NB4 (cell line): ENCODE measurements at regions not wholly inside any gene's neighbourhood (a gene's known extent, or its start where the extent isn't known, plus 50 kb on each side); places are given as distances from the start of the nearest gene placed in this dataset.

ENCODE experiments used
- CTCF ChIP-seq: IDR thresholded peaks from one replicate; pipeline ENCODE4 v1.5.1; 2012; ENCODE audit warnings: low read depth, low read length
- MAX ChIP-seq: IDR thresholded peaks from 2 replicates; pipeline ENCODE4 v1.6.1; 2011; ENCODE audit warnings: low read depth, low read length

- TF ChIP-seq CTCF (no peak), MAX (no peak)
Measured at GRCh38 chr3:110419601-110420000, 652.0 kb upstream of the NECTIN3 start.
